Smooth muscle cell (in vitro differentiated cells): ENCODE measurements at regions not wholly inside any gene's neighbourhood (a gene's known extent, or its start where the extent isn't known, plus 50 kb on each side); places are given as distances from the start of the nearest gene placed in this dataset.

Experiments
- DNase-seq: peaks from one replicate; lab custom pipeline; 2025; ENCODE audit not compliant: unreplicated experiment; lab: John Stamatoyannopoulos, UW
- H2AFZ ChIP-seq: fragments of 200-600 bp; sonication (generic); 2 replicates; pipeline ENCODE4 v1.6.0; 2016; ENCODE audit warnings: antibody characterized with exemption, low read depth, mild to moderate bottlenecking
- H3F3A ChIP-seq: fragments of 200-600 bp; sonication (generic); 2 replicates; pipeline ENCODE4 v1.6.0; 2017; ENCODE audit warnings: antibody characterized with exemption, low read depth
- H3K27ac ChIP-seq: fragments of 200-600 bp; sonication (generic); 2 replicates; pipeline ENCODE4 v1.5.1; 2016; ENCODE audit warnings: low read depth, mild to moderate bottlenecking
- H3K27me3 ChIP-seq: fragments of 200-600 bp; sonication (generic); 2 replicates; pipeline ENCODE4 v1.6.1; 2016; ENCODE audit warnings: low read depth, mild to moderate bottlenecking
- H3K36me3 ChIP-seq: fragments of 200-600 bp; sonication (generic); 2 replicates; pipeline ENCODE4 v1.5.1; 2016; ENCODE audit warnings: low read depth
- H3K4me1 ChIP-seq: fragments of 200-600 bp; sonication (generic); 2 replicates; pipeline ENCODE4 v1.5.1; 2016; ENCODE audit warnings: low read depth
- H3K4me2 ChIP-seq: fragments of 200-600 bp; sonication (generic); 2 replicates; pipeline ENCODE4 v1.6.0; 2016; ENCODE audit warnings: mild to moderate bottlenecking
- H3K4me3 ChIP-seq: fragments of 200-600 bp; sonication (generic); 2 replicates; pipeline ENCODE4 v1.5.1; 2016; ENCODE audit warnings: mild to moderate bottlenecking
- H3K79me2 ChIP-seq: fragments of 200-600 bp; sonication (generic); 2 replicates; pipeline ENCODE4 v1.6.0; 2016; ENCODE audit warnings: low read depth, mild to moderate bottlenecking
- H3K9ac ChIP-seq: fragments of 200-600 bp; sonication (generic); 2 replicates; pipeline ENCODE4 v1.6.0; 2016; ENCODE audit warnings: low read depth
- H3K9me3 ChIP-seq: fragments of 200-600 bp; sonication (generic); replicated peaks from 2 replicates; pipeline ENCODE4 v1.5.1; 2016; ENCODE audit warnings: low read depth
- H4K20me1 ChIP-seq: fragments of 200-600 bp; sonication (generic); 2 replicates; pipeline ENCODE4 v1.6.0; 2016; ENCODE audit warnings: low read depth
- CTCF ChIP-seq: fragments of 200-600 bp; sonication (generic); IDR thresholded peaks from 2 replicates; pipeline ENCODE4 v1.5.1; 2017; ENCODE audit warnings: borderline replicate concordance, mild to moderate bottlenecking, antibody characterized with exemption; ENCODE audit not compliant: insufficient read depth, poor library complexity, severe bottlenecking
- WGBS: methylation state at CpG from one replicate; pipeline ENCODE4 v1.1.7; 2016; ENCODE audit warnings: low lambda C conversion rate; 5-methylcytosine and 5-hydroxymethylcytosine counted together

- H3K4me1 ChIP-seq: peaks cover 6% of the 10 kb centered on the region
- H3K79me2 ChIP-seq: no peaks in the 10 kb centered on the region
- no peak overlapping the region for H3K4me3 ChIP-seq
- no peaks in the 10 kb centered on the region for H3F3A ChIP-seq
- H3K9me3 ChIP-seq: no peaks in the 10 kb centered on the region
- DNase-seq: no peak
- H3K27me3 ChIP-seq: no peaks in the 10 kb centered on the region
- H3K27ac ChIP-seq: no peak overlapping the region
- H3K36me3 ChIP-seq: no peaks in the 10 kb centered on the region
- no peak for TF ChIP-seq CTCF
- H3K9ac ChIP-seq: no peak overlapping the region
- H2AFZ ChIP-seq: no peak overlapping the region
- H4K20me1 ChIP-seq: no peaks in the 10 kb centered on the region
- 62% methylated on average over 10 of the region's 10 CpGs for WGBS
- H3K4me2 ChIP-seq: no peak overlapping the region
Measured at GRCh38 chrX:39011454-39012221, 210.4 kb downstream of the MID1IP1 start.

GRCh38 chrX:39012621-39013111, 211.4 kb downstream of the MID1IP1 start:
- Histone ChIP-seq H3K27me3 (no peaks in the 10 kb centered on the region), H4K20me1 (no peaks in the 10 kb centered on the region), H3K9ac (no peak overlapping the region), H3F3A (no peaks in the 10 kb centered on the region), H3K9me3 (no peaks in the 10 kb centered on the region), H2AFZ (no peak overlapping the region), H3K4me3 (no peak overlapping the region), H3K79me2 (no peaks in the 10 kb centered on the region), H3K4me1 (peaks cover 6% of the 10 kb centered on the region), H3K36me3 (no peaks in the 10 kb centered on the region), H3K27ac (no peak overlapping the region), H3K4me2 (peak overlapping the region; percentile 15)
- no peak for DNase-seq
- no peak for TF ChIP-seq CTCF
- 32% methylated on average over 4 of the region's 4 CpGs for WGBS

- Histone ChIP-seq H3F3A (no peaks in the 10 kb centered on the region), H4K20me1 (no peaks in the 10 kb centered on the region), H3K9me3 (no peaks in the 10 kb centered on the region), H3K4me2 (no peak overlapping the region), H3K4me3 (no peak overlapping the region), H2AFZ (no peak overlapping the region), H3K27me3 (no peaks in the 10 kb centered on the region), H3K9ac (no peak overlapping the region), H3K36me3 (no peaks in the 10 kb centered on the region), H3K79me2 (no peaks in the 10 kb centered on the region), H3K4me1 (peaks cover 6% of the 10 kb centered on the region), H3K27ac (no peak overlapping the region)
- 84% methylated on average over 3 of the region's 3 CpGs for WGBS
- no peak for DNase-seq
- no peak for TF ChIP-seq CTCF
Measured at GRCh38 chrX:39016556-39016955, 215.3 kb downstream of the MID1IP1 start.

- no peak for DNase-seq
- no peaks in the 10 kb centered on the region for H3K9me3 ChIP-seq
- TF ChIP-seq CTCF: no peak
- H2AFZ ChIP-seq: no peak overlapping the region
- H3K9ac ChIP-seq: no peak overlapping the region
- no peak overlapping the region for H3K27ac ChIP-seq
- no peak overlapping the region for H3K4me2 ChIP-seq
- H3K36me3 ChIP-seq: no peaks in the 10 kb centered on the region
- no peaks in the 10 kb centered on the region for H3K79me2 ChIP-seq
- peaks cover 6% of the 10 kb centered on the region for H3K4me1 ChIP-seq
- H3K4me3 ChIP-seq: no peak overlapping the region
- WGBS: 92% methylated on average over 4 of the region's 4 CpGs
- H3K27me3 ChIP-seq: no peaks in the 10 kb centered on the region
- H4K20me1 ChIP-seq: no peaks in the 10 kb centered on the region
- H3F3A ChIP-seq: no peaks in the 10 kb centered on the region
Measured at GRCh38 chrX:39017077-39017476, 215.8 kb downstream of the MID1IP1 start.
